ENCODE measurements at regions not wholly inside any gene's neighbourhood (a gene's known extent, or its start where the extent isn't known, plus 50 kb on each side); places are given as distances from the start of the nearest gene placed in this dataset.

DNA sequence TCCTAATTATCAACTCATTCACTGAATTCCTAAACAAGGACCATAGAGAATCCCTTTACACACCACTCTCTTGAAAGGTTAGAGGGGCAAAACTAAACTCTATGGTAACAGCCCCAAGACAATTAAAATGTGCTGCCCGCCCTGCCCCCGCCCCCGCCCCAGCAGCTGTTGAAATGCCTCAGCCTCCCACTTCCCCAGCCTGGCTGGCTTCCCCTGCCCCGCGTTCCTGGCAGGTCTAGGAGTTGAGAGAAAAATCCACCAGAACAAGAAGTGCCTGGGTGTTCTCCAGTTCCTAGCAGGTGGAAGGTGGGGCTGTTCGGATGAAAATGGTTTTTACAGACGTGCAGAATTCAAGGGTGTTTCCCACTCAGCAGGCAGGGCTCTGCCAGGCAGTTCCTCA, 109.5 kb upstream of the ZEB1 start:
- TF ChIP-seq SMAD9 (CRISPR knock-in tag; IDR thresholded peaks at IDR 0.05) = no peak
- TF ChIP-seq NFKBIZ (CRISPR knock-in tag; IDR thresholded peaks at IDR 0.05) = no peak
- TF ChIP-seq ZNF782 (CRISPR knock-in tag; IDR thresholded peaks at IDR 0.05; ENCODE audit: borderline replicate concordance) = no peak
- TF ChIP-seq, protein P1, sequence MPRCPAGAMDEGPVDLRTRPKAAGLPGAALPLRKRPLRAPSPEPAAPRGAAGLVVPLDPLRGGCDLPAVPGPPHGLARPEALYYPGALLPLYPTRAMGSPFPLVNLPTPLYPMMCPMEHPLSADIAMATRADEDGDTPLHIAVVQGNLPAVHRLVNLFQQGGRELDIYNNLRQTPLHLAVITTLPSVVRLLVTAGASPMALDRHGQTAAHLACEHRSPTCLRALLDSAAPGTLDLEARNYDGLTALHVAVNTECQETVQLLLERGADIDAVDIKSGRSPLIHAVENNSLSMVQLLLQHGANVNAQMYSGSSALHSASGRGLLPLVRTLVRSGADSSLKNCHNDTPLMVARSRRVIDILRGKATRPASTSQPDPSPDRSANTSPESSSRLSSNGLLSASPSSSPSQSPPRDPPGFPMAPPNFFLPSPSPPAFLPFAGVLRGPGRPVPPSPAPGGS (CRISPR knock-in tag; IDR thresholded peaks at IDR 0.05) = no peak
- TF ChIP-seq MTA1 (CRISPR knock-in tag; IDR thresholded peaks at IDR 0.05; ENCODE audit: borderline replicate concordance) = no peak
- no peak for TF ChIP-seq GABPA (IDR thresholded peaks at IDR 0.05; ENCODE audit: low read depth, low read length)
- no peak for TF ChIP-seq GABPA (CRISPR knock-in tag; IDR thresholded peaks at IDR 0.05; ENCODE audit: low read depth)
- TF ChIP-seq CBFB (CRISPR knock-in tag; IDR thresholded peaks at IDR 0.05) = no peak
- TF ChIP-seq SOX6 (IDR thresholded peaks at IDR 0.05) = no peak
- no peak for TF ChIP-seq SOX6 (CRISPR knock-in tag; IDR thresholded peaks at IDR 0.05)
- TF ChIP-seq ELF4 (CRISPR knock-in tag; IDR thresholded peaks at IDR 0.05; ENCODE audit: borderline replicate concordance) = no peak
